ENCODE measurements at regions not wholly inside any gene's neighbourhood (a gene's known extent, or its start where the extent isn't known, plus 50 kb on each side); places are given as distances from the start of the nearest gene placed in this dataset.

GRCh38 chr2:107729440-107729839 is 97.3 kb upstream of the RGPD4 start:
- ChIA-PET CTCF (no interaction called here), POLR2A (no interaction called here)
- H3K27me3 ChIP-seq (ENCODE audit: control insufficient read depth in 1 of 2, insufficient read depth in 2 of 2, low read length in 2 of 2) = no peaks in the 10 kb centered on the region
- TF ChIP-seq, protein P1, sequence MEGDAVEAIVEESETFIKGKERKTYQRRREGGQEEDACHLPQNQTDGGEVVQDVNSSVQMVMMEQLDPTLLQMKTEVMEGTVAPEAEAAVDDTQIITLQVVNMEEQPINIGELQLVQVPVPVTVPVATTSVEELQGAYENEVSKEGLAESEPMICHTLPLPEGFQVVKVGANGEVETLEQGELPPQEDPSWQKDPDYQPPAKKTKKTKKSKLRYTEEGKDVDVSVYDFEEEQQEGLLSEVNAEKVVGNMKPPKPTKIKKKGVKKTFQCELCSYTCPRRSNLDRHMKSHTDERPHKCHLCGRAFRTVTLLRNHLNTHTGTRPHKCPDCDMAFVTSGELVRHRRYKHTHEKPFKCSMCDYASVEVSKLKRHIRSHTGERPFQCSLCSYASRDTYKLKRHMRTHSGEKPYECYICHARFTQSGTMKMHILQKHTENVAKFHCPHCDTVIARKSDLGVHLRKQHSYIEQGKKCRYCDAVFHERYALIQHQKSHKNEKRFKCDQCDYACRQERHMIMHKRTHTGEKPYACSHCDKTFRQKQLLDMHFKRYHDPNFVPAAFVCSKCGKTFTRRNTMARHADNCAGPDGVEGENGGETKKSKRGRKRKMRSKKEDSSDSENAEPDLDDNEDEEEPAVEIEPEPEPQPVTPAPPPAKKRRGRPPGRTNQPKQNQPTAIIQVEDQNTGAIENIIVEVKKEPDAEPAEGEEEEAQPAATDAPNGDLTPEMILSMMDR (IDR thresholded peaks at IDR 0.05) = no peak
- H3K36me3 ChIP-seq (ENCODE audit: insufficient read depth, low read length) = no peaks in the 10 kb centered on the region
- intact Hi-C loops (cut with DNase I, micrococcal nuclease) = no loop called here
- H3K9me3 ChIP-seq (ENCODE audit: control insufficient read depth in 1 of 2, insufficient read depth in 1 of 2, low read length in 2 of 2) = no peaks in the 10 kb centered on the region
- H3K4me3 ChIP-seq (ENCODE audit: low read length) = no peak overlapping the region
- no peaks in the 10 kb centered on the region for H3K27me3 Mint-ChIP-seq
- no peaks in the 10 kb centered on the region for H3K4me1 ChIP-seq (ENCODE audit: insufficient read depth, low read length)
- no peak overlapping the region for H3K4me3 Mint-ChIP-seq
- no peak overlapping the region for H3K27ac ChIP-seq (ENCODE audit: low read depth in 1 of 2, low read length in 2 of 2)
- no peak for DNase-seq
- H3K36me3 Mint-ChIP-seq (ENCODE audit: low read depth) = no peaks in the 10 kb centered on the region
- H3K4me1 Mint-ChIP-seq (ENCODE audit: low read depth) = no peaks in the 10 kb centered on the region
- peaks cover 3% of the 10 kb centered on the region for H3K9me3 Mint-ChIP-seq
- no peak for ATAC-seq (ENCODE audit: poor library complexity)
- no peak overlapping the region for H3K27ac Mint-ChIP-seq

DNA sequence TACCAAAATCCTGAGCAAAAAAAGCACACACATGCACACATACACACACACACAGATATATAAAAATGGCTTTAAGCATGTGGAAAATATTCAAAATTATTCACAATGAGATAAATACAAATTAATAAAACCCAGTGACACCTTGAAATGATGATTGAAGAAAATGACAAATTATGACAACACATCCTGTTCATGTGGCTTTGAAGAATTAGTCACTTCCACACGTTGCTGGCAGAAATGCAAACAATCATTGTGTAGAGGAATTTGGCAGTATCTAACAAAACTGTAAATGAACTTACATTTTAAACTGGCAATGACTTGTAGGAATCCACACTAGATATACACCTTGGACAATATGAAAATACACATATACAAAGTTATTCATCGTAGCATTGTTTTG is 95.8 kb upstream of the RGPD4 start:
- intact Hi-C loops (cut with DNase I, micrococcal nuclease) = no loop called here
- Histone ChIP-seq H3K27me3 (ENCODE audit: control insufficient read depth in 1 of 2, insufficient read depth in 2 of 2, low read length in 2 of 2) (no peaks in the 10 kb centered on the region), H3K36me3 (ENCODE audit: insufficient read depth, low read length) (no peaks in the 10 kb centered on the region), H3K4me1 (ENCODE audit: insufficient read depth, low read length) (no peaks in the 10 kb centered on the region), H3K27ac (ENCODE audit: low read depth in 1 of 2, low read length in 2 of 2) (no peak overlapping the region), H3K4me3 (ENCODE audit: low read length) (no peak overlapping the region), H3K9me3 (ENCODE audit: control insufficient read depth in 1 of 2, insufficient read depth in 1 of 2, low read length in 2 of 2) (no peaks in the 10 kb centered on the region)
- Mint-ChIP-seq H3K4me3 (no peak overlapping the region), H3K9me3 (peaks cover 3% of the 10 kb centered on the region), H3K36me3 (ENCODE audit: low read depth) (no peaks in the 10 kb centered on the region), H3K27ac (no peak overlapping the region), H3K4me1 (ENCODE audit: low read depth) (no peaks in the 10 kb centered on the region), H3K27me3 (no peaks in the 10 kb centered on the region)
- TF ChIP-seq, protein P1 (IDR thresholded peaks at IDR 0.05) = no peak
- ChIA-PET CTCF (no interaction called here), POLR2A (no interaction called here)
- DNase-seq (no peak), ATAC-seq (ENCODE audit: poor library complexity) (no peak)

DNA sequence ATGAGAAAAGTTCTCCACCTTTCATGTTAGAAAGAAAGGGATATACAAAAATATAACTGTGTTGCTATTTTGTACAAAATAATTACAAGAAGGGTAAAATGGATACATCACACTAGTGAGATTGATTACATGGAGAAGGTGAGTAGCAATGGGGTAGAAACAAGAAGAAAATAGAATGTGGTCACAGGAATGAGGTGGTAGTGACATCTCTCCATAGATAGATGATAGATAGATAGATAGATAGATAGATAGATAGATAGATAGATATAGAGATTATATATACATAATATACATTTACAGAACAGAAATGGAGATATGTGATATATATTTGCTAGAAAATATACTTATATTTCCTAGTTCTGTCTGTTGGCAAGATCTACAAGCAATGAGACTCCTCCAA is 95.3 kb upstream of the RGPD4 start:
- Histone ChIP-seq H3K4me3 (ENCODE audit: low read length) (no peak overlapping the region), H3K27me3 (ENCODE audit: control insufficient read depth in 1 of 2, insufficient read depth in 2 of 2, low read length in 2 of 2) (no peaks in the 10 kb centered on the region), H3K9me3 (ENCODE audit: control insufficient read depth in 1 of 2, insufficient read depth in 1 of 2, low read length in 2 of 2) (no peaks in the 10 kb centered on the region), H3K4me1 (ENCODE audit: insufficient read depth, low read length) (no peaks in the 10 kb centered on the region), H3K27ac (ENCODE audit: low read depth in 1 of 2, low read length in 2 of 2) (no peak overlapping the region), H3K36me3 (ENCODE audit: insufficient read depth, low read length) (no peaks in the 10 kb centered on the region)
- Mint-ChIP-seq H3K27ac (no peak overlapping the region), H3K9me3 (peaks cover 2% of the 10 kb centered on the region), H3K4me3 (no peak overlapping the region), H3K27me3 (no peaks in the 10 kb centered on the region), H3K4me1 (ENCODE audit: low read depth) (no peaks in the 10 kb centered on the region), H3K36me3 (ENCODE audit: low read depth) (no peaks in the 10 kb centered on the region)
- ChIA-PET CTCF (no interaction called here), POLR2A (no interaction called here)
- TF ChIP-seq, protein P1 (IDR thresholded peaks at IDR 0.05) = no peak
- DNase-seq = no peak
- intact Hi-C loops (cut with DNase I, micrococcal nuclease) = no loop called here
- no peak for ATAC-seq (ENCODE audit: poor library complexity)
